HCT116 (cell line): ENCODE measurements at regions not wholly inside any gene's neighbourhood (a gene's known extent, or its start where the extent isn't known, plus 50 kb on each side); places are given as distances from the start of the nearest gene placed in this dataset.

Experiments used
- CEBPB ChIP-seq: IDR thresholded peaks from 2 replicates; pipeline ENCODE4 v1.6.1; 2012; ENCODE audit warnings: low read depth
- CTCF ChIP-seq, 3 experiments: fragments of 200-600 bp in 1 of 3; sonication (generic) in 1 of 3; IDR thresholded peaks in 2 of 3; conservative IDR thresholded peaks in 1 of 3; 2 replicates each; pipeline ENCODE4 v1.5.1; 2012 to 2017; ENCODE audit warnings: low read depth in 2 of 3, low read length in 2 of 3, antibody characterized with exemption in 1 of 3, borderline replicate concordance in 1 of 3, control low read depth in 1 of 3, mild to moderate bottlenecking in 1 of 3, mixed read lengths in 1 of 3, mixed run types in 1 of 3, moderate library complexity in 1 of 3; ENCODE audit not compliant: insufficient read depth in 1 of 3
- EZH2 ChIP-seq: fragments of 200-600 bp; sonication (generic); IDR thresholded peaks from 2 replicates; pipeline ENCODE4 v1.6.1; 2017; ENCODE audit warnings: antibody characterized with exemption, mixed run types
- EZH2phosphoT487 ChIP-seq: fragments of 200-600 bp; IDR thresholded peaks from 2 replicates; pipeline ENCODE4 v1.6.1; 2018; ENCODE audit warnings: antibody characterized with exemption, borderline replicate concordance
- MAX ChIP-seq: IDR thresholded peaks from 2 replicates; pipeline ENCODE4 v1.6.1; 2012
- POLR2A ChIP-seq: IDR thresholded peaks from 2 replicates; pipeline ENCODE4 v1.7.0; 2011; ENCODE audit warnings: borderline replicate concordance; ENCODE audit not compliant: insufficient read depth, insufficient read length; ENCODE audit errors: extremely low read depth
- POLR2AphosphoS5 ChIP-seq: IDR thresholded peaks from 2 replicates; pipeline ENCODE4 v1.6.1; 2011; ENCODE audit warnings: mild to moderate bottlenecking, low read depth, low read length, moderate library complexity
- RAD21 ChIP-seq: IDR thresholded peaks from 2 replicates; pipeline ENCODE4 v1.6.1; 2012; ENCODE audit warnings: low read depth, mild to moderate bottlenecking
- SIN3A ChIP-seq: IDR thresholded peaks from 2 replicates; pipeline ENCODE4 v1.6.1; 2012; ENCODE audit warnings: low read depth
- TCF7L2 ChIP-seq: IDR thresholded peaks from 2 replicates; pipeline ENCODE4 v1.7.0; 2011; ENCODE audit warnings: borderline replicate concordance, inconsistent platforms; ENCODE audit not compliant: insufficient read depth, insufficient read length; ENCODE audit errors: extremely low read depth
- YY1 ChIP-seq: IDR thresholded peaks from 2 replicates; pipeline ENCODE4 v1.6.1; 2011; ENCODE audit warnings: low read length, low read depth, moderate library complexity, mild to moderate bottlenecking; ENCODE audit not compliant: insufficient replicate concordance; ENCODE audit errors: extremely low read depth
- ZNF274 ChIP-seq: fragments of 200-500 bp; sonication (Bioruptor generic); IDR thresholded peaks from 2 replicates; pipeline ENCODE4 v1.6.1; 2014; ENCODE audit warnings: mild to moderate bottlenecking, low read depth, low read length, inconsistent platforms
- TF ChIP-seq, protein P1 (sequence below): IDR thresholded peaks from 2 replicates; pipeline ENCODE4 v1.6.1; 2012; ENCODE audit warnings: low read depth

DNA sequence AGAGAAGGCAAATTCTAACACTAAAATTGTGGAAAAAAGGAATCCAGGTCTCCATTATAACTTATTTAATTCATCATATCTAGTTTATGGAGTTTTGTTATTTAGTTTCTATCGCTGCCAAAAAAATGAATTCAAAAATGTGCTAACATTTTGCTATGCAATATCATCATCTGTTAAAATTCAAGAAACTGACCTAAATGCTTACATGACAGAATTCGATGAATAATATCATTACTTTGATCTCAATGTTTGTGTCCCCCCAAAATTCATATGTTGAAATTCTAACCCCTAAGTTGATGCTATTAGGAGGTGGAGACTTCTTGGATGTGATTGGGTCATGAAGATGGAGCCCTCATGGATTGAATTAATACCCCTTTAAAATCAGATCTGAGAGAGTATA is 775.0 kb downstream of the PCDH17 start:
- no peak for TF ChIP-seq CTCF (IDR thresholded peaks at IDR 0.05 in 2 of 3, conservative IDR thresholded peaks at IDR 0.05 in 1 of 3; ENCODE audit: borderline replicate concordance in 1 of 3, insufficient read depth in 1 of 3, low read depth in 2 of 3, low read length in 2 of 3)
- no peak for TF ChIP-seq CEBPB
- TF ChIP-seq POLR2A: no peak
- no peak for TF ChIP-seq ZNF274
- no peak for TF ChIP-seq RAD21
- no peak for TF ChIP-seq MAX
- no peak for TF ChIP-seq TCF7L2
- TF ChIP-seq YY1: no peak
- no peak for TF ChIP-seq POLR2AphosphoS5
- no peak for TF ChIP-seq EZH2
- no peak for TF ChIP-seq SIN3A
- TF ChIP-seq, protein P1, sequence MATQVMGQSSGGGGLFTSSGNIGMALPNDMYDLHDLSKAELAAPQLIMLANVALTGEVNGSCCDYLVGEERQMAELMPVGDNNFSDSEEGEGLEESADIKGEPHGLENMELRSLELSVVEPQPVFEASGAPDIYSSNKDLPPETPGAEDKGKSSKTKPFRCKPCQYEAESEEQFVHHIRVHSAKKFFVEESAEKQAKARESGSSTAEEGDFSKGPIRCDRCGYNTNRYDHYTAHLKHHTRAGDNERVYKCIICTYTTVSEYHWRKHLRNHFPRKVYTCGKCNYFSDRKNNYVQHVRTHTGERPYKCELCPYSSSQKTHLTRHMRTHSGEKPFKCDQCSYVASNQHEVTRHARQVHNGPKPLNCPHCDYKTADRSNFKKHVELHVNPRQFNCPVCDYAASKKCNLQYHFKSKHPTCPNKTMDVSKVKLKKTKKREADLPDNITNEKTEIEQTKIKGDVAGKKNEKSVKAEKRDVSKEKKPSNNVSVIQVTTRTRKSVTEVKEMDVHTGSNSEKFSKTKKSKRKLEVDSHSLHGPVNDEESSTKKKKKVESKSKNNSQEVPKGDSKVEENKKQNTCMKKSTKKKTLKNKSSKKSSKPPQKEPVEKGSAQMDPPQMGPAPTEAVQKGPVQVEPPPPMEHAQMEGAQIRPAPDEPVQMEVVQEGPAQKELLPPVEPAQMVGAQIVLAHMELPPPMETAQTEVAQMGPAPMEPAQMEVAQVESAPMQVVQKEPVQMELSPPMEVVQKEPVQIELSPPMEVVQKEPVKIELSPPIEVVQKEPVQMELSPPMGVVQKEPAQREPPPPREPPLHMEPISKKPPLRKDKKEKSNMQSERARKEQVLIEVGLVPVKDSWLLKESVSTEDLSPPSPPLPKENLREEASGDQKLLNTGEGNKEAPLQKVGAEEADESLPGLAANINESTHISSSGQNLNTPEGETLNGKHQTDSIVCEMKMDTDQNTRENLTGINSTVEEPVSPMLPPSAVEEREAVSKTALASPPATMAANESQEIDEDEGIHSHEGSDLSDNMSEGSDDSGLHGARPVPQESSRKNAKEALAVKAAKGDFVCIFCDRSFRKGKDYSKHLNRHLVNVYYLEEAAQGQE: no peak
- TF ChIP-seq EZH2phosphoT487: no peak
